ENCODE measurements at regions not wholly inside any gene's neighbourhood (a gene's known extent, or its start where the extent isn't known, plus 50 kb on each side); places are given as distances from the start of the nearest gene placed in this dataset.
"Not testable (repeated sequence)": the region's sequence is repeated elsewhere in the genome, so short reads cannot be mapped to it uniquely, and the experiment has no call there.

DNA sequence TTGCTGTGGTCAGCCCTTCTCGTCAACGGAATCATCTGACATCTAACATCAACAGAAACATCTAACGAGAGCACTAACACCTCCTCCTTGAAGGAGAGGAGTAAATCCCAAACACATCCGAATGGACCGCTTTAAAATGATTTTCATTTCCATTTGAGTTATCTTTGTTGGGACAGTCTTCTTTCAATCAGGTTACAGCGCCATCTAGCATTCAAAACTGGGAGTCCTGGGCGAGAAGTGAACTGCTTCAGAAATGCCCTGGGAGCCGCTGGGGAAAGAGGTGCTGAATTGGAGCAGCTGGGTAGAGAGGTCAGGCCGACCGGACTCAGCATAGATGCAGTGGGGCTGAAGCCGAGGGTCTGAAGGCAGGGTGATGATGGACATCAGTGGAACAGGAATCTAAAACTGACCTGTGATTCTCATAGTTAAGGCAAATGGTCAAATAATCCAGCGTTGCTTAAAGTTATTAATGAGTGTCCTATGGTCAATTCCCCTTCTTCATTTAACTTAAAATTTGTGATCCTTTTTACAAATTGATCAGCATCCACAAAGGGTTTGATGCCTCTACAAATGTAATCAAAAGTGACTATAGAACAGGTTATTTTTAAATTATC lies 170.0 kb upstream of the NDN start:
- Histone ChIP-seq H3K27me3 (ENCODE audit: control insufficient read depth, insufficient read depth, low read length) (no peaks in the 10 kb centered on the region), H3K4me3 (ENCODE audit: low read depth, low read length) (no peak overlapping the region), H3K36me3 (ENCODE audit: control insufficient read depth, insufficient read depth, low read length) (no peaks in the 10 kb centered on the region)
- TF ChIP-seq, protein P1, sequence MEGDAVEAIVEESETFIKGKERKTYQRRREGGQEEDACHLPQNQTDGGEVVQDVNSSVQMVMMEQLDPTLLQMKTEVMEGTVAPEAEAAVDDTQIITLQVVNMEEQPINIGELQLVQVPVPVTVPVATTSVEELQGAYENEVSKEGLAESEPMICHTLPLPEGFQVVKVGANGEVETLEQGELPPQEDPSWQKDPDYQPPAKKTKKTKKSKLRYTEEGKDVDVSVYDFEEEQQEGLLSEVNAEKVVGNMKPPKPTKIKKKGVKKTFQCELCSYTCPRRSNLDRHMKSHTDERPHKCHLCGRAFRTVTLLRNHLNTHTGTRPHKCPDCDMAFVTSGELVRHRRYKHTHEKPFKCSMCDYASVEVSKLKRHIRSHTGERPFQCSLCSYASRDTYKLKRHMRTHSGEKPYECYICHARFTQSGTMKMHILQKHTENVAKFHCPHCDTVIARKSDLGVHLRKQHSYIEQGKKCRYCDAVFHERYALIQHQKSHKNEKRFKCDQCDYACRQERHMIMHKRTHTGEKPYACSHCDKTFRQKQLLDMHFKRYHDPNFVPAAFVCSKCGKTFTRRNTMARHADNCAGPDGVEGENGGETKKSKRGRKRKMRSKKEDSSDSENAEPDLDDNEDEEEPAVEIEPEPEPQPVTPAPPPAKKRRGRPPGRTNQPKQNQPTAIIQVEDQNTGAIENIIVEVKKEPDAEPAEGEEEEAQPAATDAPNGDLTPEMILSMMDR (IDR thresholded peaks at IDR 0.05; ENCODE audit: insufficient read depth, low read length, severe bottlenecking): peak; percentile 18
- DNase-seq (ENCODE audit: low read depth): peak; percentile 8
- FAIRE-seq: no peak

DNA sequence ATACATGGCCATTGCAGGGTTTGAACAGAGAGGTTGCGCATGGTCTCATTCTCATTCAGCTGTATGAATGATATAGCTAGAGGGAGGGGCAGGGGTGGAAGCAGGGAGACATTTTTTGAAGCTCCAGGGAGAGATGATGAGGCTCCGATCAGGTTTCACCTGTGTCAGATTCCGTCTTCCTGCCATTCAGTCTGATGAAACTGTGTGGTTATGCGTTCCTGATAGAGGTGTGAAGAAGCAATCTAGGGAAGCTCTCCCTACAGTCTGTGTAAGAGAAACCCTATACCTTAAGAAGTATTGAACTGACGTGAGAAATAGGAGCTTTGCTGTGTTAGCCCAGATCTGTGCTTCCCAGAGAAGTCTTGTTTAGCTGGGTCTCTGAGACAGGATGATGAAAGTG lies 171.9 kb upstream of the NDN start:
- H3K4me3 ChIP-seq (ENCODE audit: low read depth, low read length): no peak overlapping the region
- DNase-seq (ENCODE audit: low read depth) (no peak), FAIRE-seq (no peak)
- TF ChIP-seq, protein P1 (IDR thresholded peaks at IDR 0.05; ENCODE audit: insufficient read depth, low read length, severe bottlenecking): no peak
- H3K27me3 ChIP-seq (ENCODE audit: control insufficient read depth, insufficient read depth, low read length): no peaks in the 10 kb centered on the region
- no peaks in the 10 kb centered on the region for H3K36me3 ChIP-seq (ENCODE audit: control insufficient read depth, insufficient read depth, low read length)

DNA sequence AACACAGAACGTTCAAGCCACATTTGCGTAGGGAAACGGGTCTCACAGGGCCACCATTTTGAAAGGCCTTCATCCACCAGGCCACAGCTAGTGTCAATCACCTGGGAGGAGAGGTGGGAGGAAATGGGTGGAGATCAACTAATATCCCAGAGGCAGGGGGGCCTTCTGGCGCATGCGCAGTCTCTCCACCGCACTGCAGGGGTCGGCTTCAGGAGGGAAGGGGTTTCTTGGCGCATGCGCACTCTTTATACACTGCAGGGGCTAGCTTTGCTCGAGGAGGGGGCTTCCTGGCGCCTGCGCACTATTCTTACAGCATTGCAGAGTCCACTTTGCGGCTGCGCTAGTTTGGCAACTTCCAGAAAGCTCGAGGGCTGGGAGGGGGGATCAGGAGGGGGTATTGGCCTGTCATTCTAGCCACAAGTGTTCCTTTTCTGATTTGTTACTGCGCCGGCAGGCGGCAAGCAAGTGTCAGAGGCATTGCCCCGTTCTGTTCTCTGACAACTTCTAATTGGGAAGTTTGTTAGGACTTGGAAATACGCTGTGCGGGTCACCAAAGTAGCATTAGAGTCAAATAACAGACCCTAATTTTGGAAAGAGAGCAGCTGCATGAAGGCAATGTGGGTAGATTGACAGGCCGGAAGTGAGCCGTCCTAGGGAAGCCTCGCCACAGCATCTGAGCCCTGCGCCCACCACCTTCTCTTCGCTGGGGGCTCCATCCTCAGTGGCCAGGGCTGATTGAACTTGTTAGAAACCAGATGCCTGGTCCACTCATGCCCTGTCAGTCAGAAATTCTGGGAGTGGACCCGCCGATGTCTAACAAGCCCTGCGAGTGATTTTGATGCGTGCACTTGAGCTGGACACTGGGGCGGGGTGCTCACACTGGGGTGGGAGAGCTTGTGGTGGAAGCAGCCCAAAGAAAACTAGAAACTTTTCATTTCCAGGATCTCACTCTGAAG lies 173.5 kb upstream of the NDN start:
- TF ChIP-seq, protein P1 (IDR thresholded peaks at IDR 0.05; ENCODE audit: insufficient read depth, low read length, severe bottlenecking): no peak
- no peak for FAIRE-seq
- no peaks in the 10 kb centered on the region for H3K27me3 ChIP-seq (ENCODE audit: control insufficient read depth, insufficient read depth, low read length)
- H3K36me3 ChIP-seq (ENCODE audit: control insufficient read depth, insufficient read depth, low read length): no peaks in the 10 kb centered on the region
- DNase-seq (ENCODE audit: low read depth): no peak
- H3K4me3 ChIP-seq (ENCODE audit: low read depth, low read length): no peak overlapping the region

DNA sequence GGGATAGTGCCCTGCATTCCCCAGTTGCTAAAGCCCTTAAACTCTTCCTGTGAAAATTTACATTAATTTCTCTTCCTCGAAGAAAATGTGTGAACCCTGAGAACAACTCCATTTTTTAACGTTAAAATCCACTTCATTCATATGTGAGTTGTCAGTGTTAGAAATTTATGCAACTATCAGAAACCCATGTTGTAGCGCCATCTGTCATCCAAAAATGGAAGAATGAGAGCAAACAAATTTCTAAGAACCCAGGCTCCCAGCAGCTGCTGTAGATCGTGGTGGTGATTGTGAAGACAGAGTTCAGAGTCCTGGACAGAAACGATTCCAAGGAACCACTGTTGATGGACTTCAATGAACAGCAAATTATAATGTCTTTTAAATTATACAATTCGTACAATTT lies 179.7 kb upstream of the NDN start:
- no peak overlapping the region for H3K4me3 ChIP-seq (ENCODE audit: low read depth, low read length)
- TF ChIP-seq, protein P1 (IDR thresholded peaks at IDR 0.05; ENCODE audit: insufficient read depth, low read length, severe bottlenecking): no peak
- H3K27me3 ChIP-seq (ENCODE audit: control insufficient read depth, insufficient read depth, low read length): no peaks in the 10 kb centered on the region
- FAIRE-seq (no peak), DNase-seq (ENCODE audit: low read depth) (no peak)
- H3K36me3 ChIP-seq (ENCODE audit: control insufficient read depth, insufficient read depth, low read length): no peaks in the 10 kb centered on the region

DNA sequence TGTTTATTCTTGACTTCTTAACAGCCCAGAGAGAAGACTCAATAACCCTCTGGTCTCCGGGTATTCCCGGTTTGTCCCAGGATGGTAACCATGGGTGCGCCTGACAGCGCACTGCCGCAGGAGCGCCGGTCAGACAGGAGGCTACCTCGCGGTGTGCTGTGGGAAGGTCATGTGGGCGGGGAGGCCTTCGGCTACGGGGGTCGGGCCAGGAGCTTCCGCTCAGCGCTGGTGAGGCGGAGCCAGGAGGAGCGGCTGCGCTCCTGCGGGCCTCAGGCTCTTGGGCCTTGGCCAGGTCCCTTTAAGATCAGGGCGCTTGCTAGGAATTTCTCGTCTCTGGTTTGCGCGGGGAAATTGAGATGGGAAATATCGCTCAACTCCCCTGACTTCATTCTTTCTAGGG lies 182.3 kb upstream of the NDN start:
- Histone ChIP-seq H3K4me3 (ENCODE audit: low read depth, low read length) (no peak overlapping the region), H3K27me3 (ENCODE audit: control insufficient read depth, insufficient read depth, low read length) (no peaks in the 10 kb centered on the region), H3K36me3 (ENCODE audit: control insufficient read depth, insufficient read depth, low read length) (no peaks in the 10 kb centered on the region)
- TF ChIP-seq, protein P1 (IDR thresholded peaks at IDR 0.05; ENCODE audit: insufficient read depth, low read length, severe bottlenecking): no peak
- DNase-seq (ENCODE audit: low read depth) (peak; percentile 4), FAIRE-seq (no peak)

DNA sequence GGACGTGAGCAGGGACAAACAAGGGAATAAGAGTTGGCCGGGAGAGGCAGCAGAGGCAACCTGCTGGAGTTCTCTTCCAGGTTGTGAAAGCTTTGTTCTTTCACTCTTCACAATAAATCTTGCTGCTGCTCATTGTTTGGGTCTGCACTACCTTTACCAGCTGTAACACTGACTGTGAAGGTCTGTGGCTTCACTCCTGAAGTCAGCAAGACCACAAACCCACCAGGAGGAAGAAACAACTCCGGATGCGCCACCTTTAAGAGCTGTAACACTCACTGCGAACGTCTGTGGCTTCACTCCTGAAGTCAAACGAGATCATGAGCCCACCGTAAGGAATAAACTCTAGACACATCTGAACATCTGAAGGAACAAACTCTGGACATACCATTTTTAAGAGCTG lies 186.5 kb upstream of the NDN start:
- not testable (repeated sequence) for DNase-seq (ENCODE audit: low read depth); H3K36me3 ChIP-seq (ENCODE audit: control insufficient read depth, insufficient read depth, low read length); H3K27me3 ChIP-seq (ENCODE audit: control insufficient read depth, insufficient read depth, low read length); FAIRE-seq; H3K4me3 ChIP-seq (ENCODE audit: low read depth, low read length)

Measured in bronchial epithelial cell (primary cell).